ENCODE measurements at regions not wholly inside any gene's neighbourhood (a gene's known extent, or its start where the extent isn't known, plus 50 kb on each side); places are given as distances from the start of the nearest gene placed in this dataset.

GRCh38 chr1:60913039-60913438 is 169.3 kb upstream of the NFIA start:
- H2AFZ ChIP-seq (ENCODE audit: low read length) = no peak overlapping the region
- WGBS, 2 experiments (ENCODE audit: extremely low coverage in 1 of 2, insufficient coverage in 1 of 2, insufficient read length in 1 of 2, insufficient replicate concordance in 2 of 2, low coverage in 1 of 2, low lambda C conversion rate in 2 of 2, missing lambda C conversion rate in 1 of 2) = 88% methylated on average over 3 of the region's 3 CpGs; no CpG with 5 or more reads in 1 of the 2 experiments
- CTCF ChIA-PET (ENCODE audit: partially characterized antibody) = no interaction called here
- TF ChIP-seq BCL11A (IDR thresholded peaks at IDR 0.05; ENCODE audit: low read depth in 2 of 2, low read length in 2 of 2) (no peak), YY1 (IDR thresholded peaks at IDR 0.05; ENCODE audit: low read depth, low read length) (no peak), CBX8 (IDR thresholded peaks at IDR 0.05; ENCODE audit: borderline replicate concordance, low read depth, low read length) (no peak), GTF2F1 (IDR thresholded peaks at IDR 0.05; ENCODE audit: borderline replicate concordance, low read depth, low read length) (no peak), NRF1 (IDR thresholded peaks at IDR 0.05; ENCODE audit: low read depth, low read length) (no peak), CEBPB (IDR thresholded peaks at IDR 0.05; ENCODE audit: low read depth, low read length) (no peak), E2F6 (IDR thresholded peaks at IDR 0.05) (no peak), POLR2A (IDR thresholded peaks at IDR 0.05; ENCODE audit: control extremely low read depth in 1 of 2, low read depth in 2 of 2, low read length in 2 of 2) (no peak), TEAD4 (IDR thresholded peaks at IDR 0.05; ENCODE audit: low read depth, low read length) (no peak), SP1 (IDR thresholded peaks at IDR 0.05; ENCODE audit: low read depth, low read length) (no peak), RXRA (IDR thresholded peaks at IDR 0.05; ENCODE audit: insufficient read depth, low read depth, low read length) (no peak), CHD2 (IDR thresholded peaks at IDR 0.05; ENCODE audit: low read length) (no peak), BACH1 (IDR thresholded peaks at IDR 0.05; ENCODE audit: low read length) (no peak), RNF2 (IDR thresholded peaks at IDR 0.05; ENCODE audit: borderline replicate concordance, low read depth, low read length, missing control alignments, poor library complexity, severe bottlenecking) (no peak), NANOG (IDR thresholded peaks at IDR 0.05; ENCODE audit: insufficient read depth, low read depth, low read length, poor library complexity, severe bottlenecking) (no peak), RFX5 (IDR thresholded peaks at IDR 0.05; ENCODE audit: borderline replicate concordance, low read depth, low read length) (no peak)

More at GRCh38 chr1:60913039-60913438, 169.3 kb upstream of the NFIA start:
- no peak overlapping the region for H3K4me3 ChIP-seq (ENCODE audit: extremely low read depth in 1 of 4, insufficient read depth in 2 of 4, low read depth in 3 of 4, low read length in 4 of 4)
- H3K36me3 ChIP-seq (ENCODE audit: control insufficient read depth in 2 of 4, insufficient read depth in 4 of 4, low read length in 3 of 4) = no peaks in the 10 kb centered on the region; a peak in 1 of 8 replicates
- H3K4ac ChIP-seq (replicated peaks; ENCODE audit: insufficient read length, low read depth, low read length) = no peak overlapping the region
- no peak overlapping the region for H3K27ac ChIP-seq (ENCODE audit: low read depth, low read length)
- H3K79me2 ChIP-seq (ENCODE audit: control insufficient read depth in 1 of 2, insufficient read depth in 2 of 2, low read length in 2 of 2) = no peaks in the 10 kb centered on the region
- H4K91ac ChIP-seq (replicated peaks; ENCODE audit: insufficient read length, low read length) = no peak overlapping the region
- no peak overlapping the region for H3K14ac ChIP-seq (ENCODE audit: insufficient read length)
- H3K4me1 ChIP-seq (replicated peaks in 1 of 4; ENCODE audit: control insufficient read depth in 3 of 4, insufficient read depth in 4 of 4, low read length in 3 of 4) = peaks cover 0 to 11% (median 5%) of the 10 kb centered on the region in 4 experiments; a peak in 4 of 7 replicates
- no peak overlapping the region for H2BK15ac ChIP-seq (ENCODE audit: low read length)
- H4K20me1 ChIP-seq (replicated peaks in 1 of 2; ENCODE audit: control insufficient read depth in 1 of 2, insufficient read depth in 2 of 2, low read length in 2 of 2) = no peaks in the 10 kb centered on the region
- FAIRE-seq = no peak
- no peak overlapping the region for H3K56ac ChIP-seq (replicated peaks; ENCODE audit: insufficient read length, low read depth, low read length)
- H4K5ac ChIP-seq (ENCODE audit: insufficient read length, low read depth, low read length) = no peak overlapping the region
- no peak overlapping the region for H2AK5ac ChIP-seq (ENCODE audit: low read depth, low read length)
- H3K79me1 ChIP-seq (ENCODE audit: low read depth, low read length) = no peaks in the 10 kb centered on the region
- H4K8ac ChIP-seq (ENCODE audit: extremely low read depth, insufficient read depth, low read length) = no peak overlapping the region
- no peak overlapping the region for H3K18ac ChIP-seq (ENCODE audit: extremely low read depth, low read length)
- H3K9ac ChIP-seq (replicated peaks in 1 of 4; ENCODE audit: extremely low read depth in 1 of 4, low read depth in 3 of 4, low read length in 3 of 4) = no peak overlapping the region
- no peak overlapping the region for H3K23ac ChIP-seq (ENCODE audit: insufficient read length)
- no peaks in the 10 kb centered on the region for H3K9me3 ChIP-seq (ENCODE audit: insufficient read depth in 2 of 2, low read depth in 1 of 2, low read length in 1 of 2)
- H3K23me2 ChIP-seq (ENCODE audit: low read depth, low read length) = no peaks in the 10 kb centered on the region
- H3K4me2 ChIP-seq (ENCODE audit: insufficient read depth in 1 of 2, low read depth in 2 of 2, low read length in 2 of 2) = no peak overlapping the region
- H2BK120ac ChIP-seq (replicated peaks; ENCODE audit: low read depth, low read length) = no peak overlapping the region
- H2BK20ac ChIP-seq (ENCODE audit: low read length) = no peak overlapping the region
- no peak overlapping the region for H2BK5ac ChIP-seq (ENCODE audit: low read depth, low read length)
- POLR2A ChIA-PET (ENCODE audit: partially characterized antibody) = no interaction called here
- no peak overlapping the region; the same call in 1 of the 2 replicates for H2BK12ac ChIP-seq (ENCODE audit: low read depth, low read length)
- no peak for DNase-seq (ENCODE audit: low read depth in 1 of 2, low spot score in 2 of 2)
- H3K27me3 ChIP-seq (replicated peaks in 1 of 4; ENCODE audit: control insufficient read depth in 3 of 4, extremely low read depth in 1 of 4, insufficient read depth in 3 of 4, low read length in 3 of 4) = no peaks in the 10 kb centered on the region
